GM21381 (cell line): ENCODE measurements at regions not wholly inside any gene's neighbourhood (a gene's known extent, or its start where the extent isn't known, plus 50 kb on each side); places are given as distances from the start of the nearest gene placed in this dataset.

ENCODE experiments used
- ATAC-seq: cut with Tn5 transposase; IDR thresholded peaks from one replicate; pipeline ENCODE4 v1.9.1; 2021; ENCODE audit warnings: mild to moderate bottlenecking, moderate library complexity; ENCODE audit not compliant: unreplicated experiment

DNA sequence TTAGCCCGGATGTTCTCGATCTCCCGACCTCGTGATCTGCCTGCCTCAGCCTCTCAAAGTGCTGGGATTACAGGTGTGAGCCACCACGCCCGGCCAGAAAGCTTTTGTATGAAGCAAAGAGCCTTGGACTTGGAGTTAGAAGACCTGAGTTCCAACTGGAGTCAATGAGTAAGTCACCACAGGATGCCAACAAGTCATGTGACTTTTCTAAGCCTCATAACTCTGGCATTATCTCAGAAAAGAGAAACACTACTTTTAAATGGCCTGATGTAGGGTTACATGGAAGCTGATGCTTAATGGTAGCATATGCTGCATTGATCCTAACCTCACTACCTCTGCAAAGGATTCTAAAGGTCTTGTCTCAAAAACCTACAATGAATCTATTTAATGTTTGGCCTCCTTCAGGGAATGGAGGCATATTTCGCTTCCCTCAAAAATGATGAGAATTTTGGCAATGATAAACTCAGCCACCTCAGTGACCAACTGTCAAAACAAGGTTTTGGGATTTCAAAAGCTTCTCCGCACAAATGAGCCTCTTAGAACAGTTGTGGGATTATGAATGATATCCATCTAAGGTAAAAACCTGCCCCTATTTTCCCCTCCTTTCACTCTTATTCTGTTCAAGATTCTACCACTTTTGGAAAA is 236.8 kb downstream of the ACTL7B start:
- ATAC-seq, result no peak

DNA sequence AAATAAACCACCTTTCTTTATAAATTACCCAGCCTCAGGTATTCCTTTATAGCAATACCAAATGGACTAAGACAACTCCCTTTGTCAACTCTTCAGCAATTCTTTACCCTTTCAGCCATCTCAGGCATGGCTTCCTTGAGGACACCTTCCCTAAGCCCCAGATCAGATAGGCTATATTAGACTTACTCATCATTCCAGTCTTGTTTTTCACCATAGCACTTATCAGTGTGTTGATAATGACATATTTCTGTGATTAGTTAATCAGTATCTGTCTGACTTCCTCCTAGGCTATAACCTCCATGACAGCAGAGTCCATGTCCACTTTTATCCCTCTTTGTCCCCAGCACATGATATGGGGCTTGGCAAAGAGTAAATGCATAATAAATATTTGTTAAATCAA is 238.1 kb downstream of the ACTL7B start:
- no peak for ATAC-seq

DNA sequence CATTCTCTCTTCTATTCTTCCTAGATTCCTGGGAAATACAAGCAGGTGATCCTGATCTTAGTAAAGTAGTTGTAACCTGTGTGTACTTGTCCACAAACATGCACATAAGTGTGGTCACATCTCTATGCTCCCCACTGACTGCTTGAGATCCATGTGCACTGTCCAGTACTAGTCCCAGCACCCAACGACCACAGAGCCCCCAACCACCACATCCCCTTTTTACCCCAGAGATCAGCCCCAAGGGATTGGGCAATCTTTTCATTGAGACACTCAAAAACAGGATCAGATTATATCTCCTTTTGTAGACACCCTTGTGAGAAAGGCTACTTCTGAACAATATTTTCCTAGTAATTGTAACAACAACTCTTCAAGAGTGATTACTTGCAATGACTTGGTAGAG is 240.6 kb downstream of the ACTL7B start:
- no peak for ATAC-seq

DNA sequence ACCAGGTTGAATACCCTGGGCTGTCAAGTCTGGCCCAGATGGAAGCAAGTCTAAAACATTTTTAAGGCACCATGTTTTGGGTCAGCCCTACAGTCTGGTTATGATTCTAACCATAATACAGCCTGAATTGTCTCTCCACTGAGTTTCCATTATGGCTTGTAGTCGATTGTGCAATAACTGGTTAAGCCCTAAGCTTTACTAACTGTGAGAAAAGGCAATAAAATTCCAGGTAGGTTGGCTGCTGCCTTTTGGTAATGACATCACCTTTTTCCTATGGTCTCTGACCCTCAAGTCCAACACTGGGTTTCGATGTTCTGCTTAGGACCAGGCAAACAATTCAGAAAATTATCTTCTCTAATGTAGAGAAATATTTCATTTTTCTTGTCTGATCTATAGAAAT is 243.3 kb downstream of the ACTL7B start:
- no peak for ATAC-seq

- ATAC-seq, result no peak
Observed at GRCh38 chr9:108609897-108610253, 245.9 kb downstream of the ACTL7B start.

GRCh38 chr9:108609227-108609896 is 246.4 kb downstream of the ACTL7B start:
- no peak for ATAC-seq

DNA sequence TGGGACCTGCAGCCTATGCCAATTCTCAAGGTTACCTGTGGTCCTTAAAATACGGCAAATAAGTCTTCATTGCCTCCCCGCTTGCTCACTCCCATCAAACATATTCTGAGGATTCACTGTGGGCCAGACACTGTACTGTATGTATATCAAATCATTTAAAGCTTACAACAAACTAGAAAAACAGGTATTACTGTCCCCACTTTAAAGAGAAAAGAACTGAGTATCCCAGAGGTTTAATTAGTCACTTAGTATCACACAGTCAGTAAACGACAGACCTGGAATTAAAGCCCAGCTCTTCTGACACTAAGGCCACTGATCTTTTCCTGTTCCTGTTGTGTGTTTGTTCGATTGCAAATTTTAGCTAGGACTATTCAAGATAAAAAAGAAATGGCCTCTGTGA is 248.2 kb downstream of the ACTL7B start:
- no peak for ATAC-seq

DNA sequence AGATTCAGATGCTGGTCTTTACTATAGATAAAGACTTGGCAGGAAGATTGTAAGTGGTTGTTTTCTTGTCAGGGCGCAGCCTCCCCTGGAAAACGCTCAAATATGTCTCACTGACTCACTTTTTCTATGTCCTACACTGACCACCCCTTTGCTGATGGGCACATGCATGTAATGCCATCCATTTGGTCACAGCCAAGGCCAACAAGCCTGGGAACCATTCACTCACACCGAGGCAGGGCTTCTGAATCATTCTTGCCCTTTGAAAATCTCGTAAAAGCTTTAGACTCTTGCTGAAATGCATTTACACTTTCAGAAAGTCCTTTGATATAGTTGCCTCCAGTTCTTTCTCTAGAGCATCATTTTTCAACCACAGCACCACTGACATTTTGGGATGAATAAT is 249.4 kb downstream of the ACTL7B start:
- no peak for ATAC-seq

- ATAC-seq, result no peak
Observed at GRCh38 chr9:108603141-108603540, 252.6 kb downstream of the ACTL7B start.

GRCh38 chr9:108600896-108601295 is 254.9 kb downstream of the ACTL7B start:
- no peak for ATAC-seq

GRCh38 chr9:108599571-108599970 is 256.2 kb downstream of the ACTL7B start:
- no peak for ATAC-seq

- ATAC-seq, result no peak
Observed at GRCh38 chr9:108591121-108591520, 264.7 kb downstream of the ACTL7B start.

GRCh38 chr9:108588246-108588645 is 267.5 kb downstream of the ACTL7B start:
- ATAC-seq, result no peak

GRCh38 chr9:108586471-108587139 is 269.2 kb downstream of the ACTL7B start:
- no peak for ATAC-seq

DNA sequence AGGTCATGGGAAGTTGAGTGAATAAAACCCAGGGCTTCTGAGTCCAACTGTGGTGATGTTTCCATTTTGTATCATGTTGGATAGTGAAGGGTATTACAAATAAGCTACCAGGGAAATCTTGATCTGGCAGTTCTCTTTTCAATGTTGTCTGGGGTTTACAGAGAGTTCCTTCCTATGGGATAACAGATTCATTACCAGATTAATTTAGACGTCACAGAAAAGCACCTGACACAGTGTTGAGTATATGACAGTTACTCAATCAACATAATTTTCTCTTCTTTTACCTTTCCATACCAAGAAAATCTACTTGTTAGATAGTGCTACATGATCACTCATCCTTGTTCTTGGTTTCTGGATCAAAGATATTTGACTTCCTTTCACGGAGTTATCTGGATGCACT is 270.9 kb downstream of the ACTL7B start:
- ATAC-seq, result no peak

DNA sequence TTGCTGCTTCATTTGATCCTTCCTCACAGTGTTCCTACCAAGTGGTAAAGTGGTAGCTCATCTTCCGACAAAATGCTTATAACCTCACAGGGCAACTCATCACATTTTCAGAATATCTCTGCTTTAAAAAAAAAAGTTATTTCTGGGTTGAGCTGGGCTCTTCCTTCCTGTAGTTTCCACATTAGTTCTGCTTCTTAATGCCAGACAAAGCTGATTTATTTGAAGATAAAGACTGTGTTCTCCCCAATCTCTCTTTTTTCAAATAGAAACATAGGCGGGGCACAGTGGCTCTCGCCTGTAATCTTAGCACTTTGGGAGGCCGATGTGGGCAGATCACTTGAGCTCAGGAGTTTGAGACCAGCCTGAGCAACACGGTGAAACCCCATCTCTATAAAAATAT is 273.1 kb downstream of the ACTL7B start:
- no peak for ATAC-seq

- no peak for ATAC-seq
Observed at GRCh38 chr9:108579757-108580439, 275.9 kb downstream of the ACTL7B start.

- no peak for ATAC-seq
Observed at GRCh38 chr9:108575276-108575675, 280.5 kb downstream of the ACTL7B start.

DNA sequence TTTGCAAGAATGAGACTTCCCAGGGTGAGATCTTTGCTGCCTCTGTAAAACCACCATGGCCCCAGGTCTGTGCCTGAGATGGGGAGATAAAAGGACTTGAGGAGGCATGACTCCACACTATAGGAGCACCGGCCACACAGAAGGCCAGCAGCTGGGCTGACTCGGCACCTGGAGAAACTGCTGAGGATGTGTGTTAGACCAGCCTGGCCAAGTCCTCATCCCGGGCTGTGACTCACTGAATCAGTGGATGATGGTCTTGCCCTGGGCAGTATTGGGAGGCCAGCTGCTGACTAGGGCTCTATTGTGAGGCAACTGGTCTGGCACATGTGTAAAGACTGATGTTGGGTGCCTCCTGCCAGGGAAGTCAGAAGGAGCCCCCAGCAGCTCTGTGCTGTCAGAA is 286.2 kb downstream of the ACTL7B start:
- ATAC-seq, result no peak

DNA sequence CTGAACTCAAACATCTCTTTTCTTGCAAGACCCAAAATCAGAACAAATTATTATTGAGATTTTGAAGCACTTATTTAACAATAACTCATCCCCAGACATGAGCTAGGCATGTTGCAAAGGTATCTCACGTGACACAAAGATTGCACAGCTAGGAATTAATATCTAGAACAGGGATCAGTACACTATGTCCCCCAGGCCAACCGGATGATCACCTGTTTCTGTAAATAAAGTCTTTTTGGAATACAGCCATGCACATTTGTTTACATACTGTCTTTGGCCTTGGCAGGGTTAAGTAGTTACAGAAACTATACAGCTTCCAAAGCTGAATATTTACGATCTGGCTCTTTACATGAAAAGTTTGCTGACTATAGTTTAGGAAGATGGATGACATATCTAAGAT is 287.7 kb downstream of the ACTL7B start:
- ATAC-seq, result no peak

DNA sequence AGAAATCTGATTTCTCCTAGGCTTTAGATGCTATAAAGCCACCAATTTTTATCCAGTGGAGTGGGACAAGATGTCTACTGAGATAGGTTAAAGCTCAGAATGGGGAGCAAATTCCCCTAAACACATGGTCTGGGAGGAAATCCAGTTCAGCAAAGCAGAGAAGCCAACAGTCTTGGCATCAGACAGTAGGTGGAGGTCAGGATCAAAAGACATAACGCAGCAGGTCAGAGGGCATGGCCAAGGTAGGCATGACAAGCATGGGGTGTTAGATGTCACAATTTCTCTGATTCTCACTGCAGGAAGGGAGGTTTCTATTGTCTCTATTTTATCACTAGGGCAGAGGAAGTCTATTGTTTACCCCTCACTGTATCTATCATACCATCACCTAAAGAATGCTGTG is 288.2 kb downstream of the ACTL7B start:
- no peak for ATAC-seq
